ENCODE measurements at regions not wholly inside any gene's neighbourhood (a gene's known extent, or its start where the extent isn't known, plus 50 kb on each side); places are given as distances from the start of the nearest gene placed in this dataset.

DNA sequence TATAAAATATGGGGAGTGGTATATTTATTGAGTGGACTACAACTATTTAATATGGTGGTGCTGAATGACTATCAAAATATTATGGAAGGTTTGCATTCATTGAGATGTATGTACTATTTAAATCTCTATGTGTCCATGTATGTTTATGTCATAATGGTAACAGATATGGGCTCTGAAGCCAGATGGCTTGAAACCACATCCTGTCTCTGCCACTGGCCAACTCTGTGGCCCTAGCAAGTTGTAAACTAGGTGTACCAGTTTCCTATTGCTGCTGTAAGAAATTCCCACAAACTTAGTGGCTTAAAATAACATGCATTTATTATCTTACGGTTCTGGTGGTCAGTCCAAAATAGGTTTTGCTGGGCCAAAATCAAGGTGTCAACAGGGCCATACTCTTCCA is 198.1 kb upstream of the NFE2L3 start:
- TF ChIP-seq, protein P1, sequence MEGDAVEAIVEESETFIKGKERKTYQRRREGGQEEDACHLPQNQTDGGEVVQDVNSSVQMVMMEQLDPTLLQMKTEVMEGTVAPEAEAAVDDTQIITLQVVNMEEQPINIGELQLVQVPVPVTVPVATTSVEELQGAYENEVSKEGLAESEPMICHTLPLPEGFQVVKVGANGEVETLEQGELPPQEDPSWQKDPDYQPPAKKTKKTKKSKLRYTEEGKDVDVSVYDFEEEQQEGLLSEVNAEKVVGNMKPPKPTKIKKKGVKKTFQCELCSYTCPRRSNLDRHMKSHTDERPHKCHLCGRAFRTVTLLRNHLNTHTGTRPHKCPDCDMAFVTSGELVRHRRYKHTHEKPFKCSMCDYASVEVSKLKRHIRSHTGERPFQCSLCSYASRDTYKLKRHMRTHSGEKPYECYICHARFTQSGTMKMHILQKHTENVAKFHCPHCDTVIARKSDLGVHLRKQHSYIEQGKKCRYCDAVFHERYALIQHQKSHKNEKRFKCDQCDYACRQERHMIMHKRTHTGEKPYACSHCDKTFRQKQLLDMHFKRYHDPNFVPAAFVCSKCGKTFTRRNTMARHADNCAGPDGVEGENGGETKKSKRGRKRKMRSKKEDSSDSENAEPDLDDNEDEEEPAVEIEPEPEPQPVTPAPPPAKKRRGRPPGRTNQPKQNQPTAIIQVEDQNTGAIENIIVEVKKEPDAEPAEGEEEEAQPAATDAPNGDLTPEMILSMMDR (IDR thresholded peaks at IDR 0.05), result no peak
- TF ChIP-seq POLR2A (IDR thresholded peaks at IDR 0.05) (no peak), EP300 (IDR thresholded peaks at IDR 0.05) (no peak)
